Mesothelial cell of epicardium (in vitro differentiated cells): ENCODE measurements at regions not wholly inside any gene's neighbourhood (a gene's known extent, or its start where the extent isn't known, plus 50 kb on each side); places are given as distances from the start of the nearest gene placed in this dataset.

Source experiments
- DNase-seq, 2 experiments: peaks; one replicate each; pipeline ENCODE4 v3.0.0; 2021; ENCODE audit warnings: low spot score in 2 of 2; ENCODE audit not compliant: unreplicated experiment in 2 of 2
- H3K27ac Mint-ChIP-seq: 2 replicates; pipeline ENCODE4 v1.8.0; 2021; ENCODE audit warnings: mixed read lengths
- H3K27me3 Mint-ChIP-seq: 2 replicates; pipeline ENCODE4 v1.8.0; 2021; ENCODE audit warnings: low read depth, mixed read lengths
- H3K36me3 Mint-ChIP-seq: 2 replicates; pipeline ENCODE4 v1.8.0; 2021; ENCODE audit warnings: mixed read lengths
- H3K4me1 Mint-ChIP-seq: 2 replicates; pipeline ENCODE4 v1.8.0; 2021; ENCODE audit warnings: mixed read lengths
- H3K4me3 Mint-ChIP-seq: 2 replicates; pipeline ENCODE4 v1.8.0; 2021; ENCODE audit warnings: mild to moderate bottlenecking, moderate library complexity, mixed read lengths
- H3K9me3 Mint-ChIP-seq: 2 replicates; pipeline ENCODE4 v1.8.0; 2021; ENCODE audit warnings: mixed read lengths
- CTCF ChIP-seq: fragments of 200-600 bp; sonication (generic); IDR thresholded peaks from one replicate; pipeline ENCODE4 v1.5.0; 2021; ENCODE audit warnings: antibody characterized with exemption; ENCODE audit not compliant: unreplicated experiment

- DNase-seq: no peak
- Mint-ChIP-seq H3K4me3 (no peak overlapping the region), H3K36me3 (no peaks in the 10 kb centered on the region), H3K9me3 (peaks cover 47% of the 10 kb centered on the region), H3K27me3 (no peaks in the 10 kb centered on the region), H3K27ac (no peak overlapping the region), H3K4me1 (no peaks in the 10 kb centered on the region)
- TF ChIP-seq CTCF: no peak
These were observed 166.6 kb upstream of the GORAB start for GRCh38 chr1:170365331-170365730.

GRCh38 chr1:170366980-170367379, 165.0 kb upstream of the GORAB start:
- DNase-seq: no peak
- peaks cover 44% of the 10 kb centered on the region for H3K9me3 Mint-ChIP-seq
- TF ChIP-seq CTCF: no peak
- no peaks in the 10 kb centered on the region for H3K4me1 Mint-ChIP-seq
- H3K27ac Mint-ChIP-seq: no peak overlapping the region
- H3K36me3 Mint-ChIP-seq: no peaks in the 10 kb centered on the region
- no peak overlapping the region for H3K4me3 Mint-ChIP-seq
- no peaks in the 10 kb centered on the region for H3K27me3 Mint-ChIP-seq

GRCh38 chr1:170367615-170368014, 164.4 kb upstream of the GORAB start:
- Mint-ChIP-seq H3K27me3 (no peaks in the 10 kb centered on the region), H3K36me3 (no peaks in the 10 kb centered on the region), H3K4me1 (no peaks in the 10 kb centered on the region), H3K4me3 (no peak overlapping the region), H3K9me3 (peaks cover 37% of the 10 kb centered on the region), H3K27ac (no peak overlapping the region)
- no peak for TF ChIP-seq CTCF
- DNase-seq: no peak

GRCh38 chr1:170369000-170369399, 163.0 kb upstream of the GORAB start:
- H3K27me3 Mint-ChIP-seq: no peaks in the 10 kb centered on the region
- H3K4me1 Mint-ChIP-seq: no peaks in the 10 kb centered on the region
- TF ChIP-seq CTCF: no peak
- no peak overlapping the region for H3K4me3 Mint-ChIP-seq
- DNase-seq: no peak
- H3K36me3 Mint-ChIP-seq: no peaks in the 10 kb centered on the region
- H3K9me3 Mint-ChIP-seq: peaks cover 30% of the 10 kb centered on the region
- H3K27ac Mint-ChIP-seq: no peak overlapping the region

GRCh38 chr1:170369417-170369816, 162.5 kb upstream of the GORAB start:
- no peak overlapping the region for H3K27ac Mint-ChIP-seq
- H3K4me3 Mint-ChIP-seq: no peak overlapping the region
- H3K27me3 Mint-ChIP-seq: no peaks in the 10 kb centered on the region
- H3K36me3 Mint-ChIP-seq: no peaks in the 10 kb centered on the region
- H3K9me3 Mint-ChIP-seq: peaks cover 26% of the 10 kb centered on the region
- no peak for TF ChIP-seq CTCF
- no peak for DNase-seq
- H3K4me1 Mint-ChIP-seq: no peaks in the 10 kb centered on the region

- Mint-ChIP-seq H3K27ac (no peak overlapping the region), H3K4me3 (no peak overlapping the region), H3K9me3 (peaks cover 20% of the 10 kb centered on the region), H3K4me1 (no peaks in the 10 kb centered on the region), H3K36me3 (no peaks in the 10 kb centered on the region), H3K27me3 (no peaks in the 10 kb centered on the region)
- no peak for DNase-seq
- no peak for TF ChIP-seq CTCF
These were observed 161.9 kb upstream of the GORAB start for GRCh38 chr1:170370087-170370486.
